ENCODE measurements at regions not wholly inside any gene's neighbourhood (a gene's known extent, or its start where the extent isn't known, plus 50 kb on each side); places are given as distances from the start of the nearest gene placed in this dataset.

DNA sequence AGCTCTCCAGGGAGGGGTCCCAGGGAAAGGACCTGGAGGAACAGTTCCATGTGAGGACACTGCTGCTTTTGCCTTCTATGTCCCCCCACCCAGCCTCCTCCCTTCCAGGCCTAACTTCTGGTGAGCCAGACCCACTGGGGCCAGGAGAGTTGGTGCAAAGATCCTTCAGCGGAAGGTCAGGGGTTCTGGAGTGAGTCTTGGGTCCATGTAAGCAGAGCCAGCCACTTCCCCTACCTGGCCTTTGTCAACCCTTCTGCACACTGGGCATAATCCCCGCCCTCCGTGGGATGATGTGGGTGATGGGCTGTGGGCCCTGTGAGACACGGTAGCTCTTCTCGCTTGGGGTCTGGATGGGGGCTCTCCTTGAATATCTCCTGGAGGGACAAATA lies 76.9 kb downstream of the RHOB start:
- TF ChIP-seq, protein P1, sequence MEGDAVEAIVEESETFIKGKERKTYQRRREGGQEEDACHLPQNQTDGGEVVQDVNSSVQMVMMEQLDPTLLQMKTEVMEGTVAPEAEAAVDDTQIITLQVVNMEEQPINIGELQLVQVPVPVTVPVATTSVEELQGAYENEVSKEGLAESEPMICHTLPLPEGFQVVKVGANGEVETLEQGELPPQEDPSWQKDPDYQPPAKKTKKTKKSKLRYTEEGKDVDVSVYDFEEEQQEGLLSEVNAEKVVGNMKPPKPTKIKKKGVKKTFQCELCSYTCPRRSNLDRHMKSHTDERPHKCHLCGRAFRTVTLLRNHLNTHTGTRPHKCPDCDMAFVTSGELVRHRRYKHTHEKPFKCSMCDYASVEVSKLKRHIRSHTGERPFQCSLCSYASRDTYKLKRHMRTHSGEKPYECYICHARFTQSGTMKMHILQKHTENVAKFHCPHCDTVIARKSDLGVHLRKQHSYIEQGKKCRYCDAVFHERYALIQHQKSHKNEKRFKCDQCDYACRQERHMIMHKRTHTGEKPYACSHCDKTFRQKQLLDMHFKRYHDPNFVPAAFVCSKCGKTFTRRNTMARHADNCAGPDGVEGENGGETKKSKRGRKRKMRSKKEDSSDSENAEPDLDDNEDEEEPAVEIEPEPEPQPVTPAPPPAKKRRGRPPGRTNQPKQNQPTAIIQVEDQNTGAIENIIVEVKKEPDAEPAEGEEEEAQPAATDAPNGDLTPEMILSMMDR (conservative IDR thresholded peaks at IDR 0.05; ENCODE audit: low read depth, low read length): no peak
- no peak for TF ChIP-seq EZH2 (IDR thresholded peaks at IDR 0.05; ENCODE audit: low read length, unreplicated experiment)

Measured in PC-3 (cell line).